Prostate gland (tissue), 2 donors: ENCODE measurements at regions not wholly inside any gene's neighbourhood (a gene's known extent, or its start where the extent isn't known, plus 50 kb on each side); places are given as distances from the start of the nearest gene placed in this dataset.

ENCODE experiments used
- POLR2A ChIP-seq: fragments of 450-650 bp; IDR thresholded peaks from one replicate; pipeline ENCODE4 v1.6.1; 2016; ENCODE audit warnings: antibody characterized with exemption, mild to moderate bottlenecking
- TF ChIP-seq, protein P1 (sequence below), 4 experiments: fragments of 200-600 bp in 2 of 4; fragments of 450-650 bp in 2 of 4; sonication (generic) in 2 of 4; IDR thresholded peaks; 1 replicate in 3 of 4; 2 replicates in 1 of 4; pipeline ENCODE4 v1.5.1; 2016 to 2019; ENCODE audit warnings: antibody characterized with exemption in 4 of 4, mild to moderate bottlenecking in 2 of 4, moderate library complexity in 2 of 4

DNA sequence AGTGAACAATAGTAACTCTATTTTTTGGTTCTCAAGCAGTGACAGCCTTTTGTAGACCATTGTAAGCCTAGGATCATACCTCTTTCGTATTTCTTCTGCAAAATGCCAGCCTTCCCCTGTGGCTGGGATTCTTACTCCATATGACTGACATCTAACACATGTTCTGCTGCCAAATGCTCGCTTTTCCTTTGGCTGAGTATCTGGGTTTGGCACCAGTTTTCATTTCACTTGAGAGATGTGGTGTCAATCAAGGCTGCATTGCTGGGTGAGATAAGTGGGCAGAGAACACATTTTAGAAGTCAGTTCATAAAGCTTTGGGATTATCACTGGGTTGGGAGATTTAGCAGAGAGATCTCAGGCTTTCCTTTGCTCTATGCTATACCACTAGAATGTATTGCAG, 514.7 kb upstream of the SGO1 start:
- TF ChIP-seq POLR2A = no peak
- TF ChIP-seq, protein P1, sequence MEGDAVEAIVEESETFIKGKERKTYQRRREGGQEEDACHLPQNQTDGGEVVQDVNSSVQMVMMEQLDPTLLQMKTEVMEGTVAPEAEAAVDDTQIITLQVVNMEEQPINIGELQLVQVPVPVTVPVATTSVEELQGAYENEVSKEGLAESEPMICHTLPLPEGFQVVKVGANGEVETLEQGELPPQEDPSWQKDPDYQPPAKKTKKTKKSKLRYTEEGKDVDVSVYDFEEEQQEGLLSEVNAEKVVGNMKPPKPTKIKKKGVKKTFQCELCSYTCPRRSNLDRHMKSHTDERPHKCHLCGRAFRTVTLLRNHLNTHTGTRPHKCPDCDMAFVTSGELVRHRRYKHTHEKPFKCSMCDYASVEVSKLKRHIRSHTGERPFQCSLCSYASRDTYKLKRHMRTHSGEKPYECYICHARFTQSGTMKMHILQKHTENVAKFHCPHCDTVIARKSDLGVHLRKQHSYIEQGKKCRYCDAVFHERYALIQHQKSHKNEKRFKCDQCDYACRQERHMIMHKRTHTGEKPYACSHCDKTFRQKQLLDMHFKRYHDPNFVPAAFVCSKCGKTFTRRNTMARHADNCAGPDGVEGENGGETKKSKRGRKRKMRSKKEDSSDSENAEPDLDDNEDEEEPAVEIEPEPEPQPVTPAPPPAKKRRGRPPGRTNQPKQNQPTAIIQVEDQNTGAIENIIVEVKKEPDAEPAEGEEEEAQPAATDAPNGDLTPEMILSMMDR (IDR thresholded peaks at IDR 0.05) = no peak
